ENCODE measurements at regions not wholly inside any gene's neighbourhood (a gene's known extent, or its start where the extent isn't known, plus 50 kb on each side); places are given as distances from the start of the nearest gene placed in this dataset.

GRCh38 chrX:124215786-124216185, 116.7 kb upstream of the TEX13D start:
- H3K27ac ChIP-seq = no peak overlapping the region
- in situ Hi-C loops (cut with MboI; ENCODE audit: low pct_ligation_motif_present in 1 of 4, low pct_unique_long_range_greater_than_20kb in 1 of 4, low sequenced_read_pairs in 3 of 4) = loop anchor here in 1 of 4 donors (25.0 kb wide), 1 partner anchor 172 kb away; no protein-coding TSS in a partner anchor
- no peaks in the 10 kb centered on the region for H3K36me3 ChIP-seq
- no peaks in the 10 kb centered on the region for H3K4me1 ChIP-seq
- intact Hi-C loops (cut with DNase I; ENCODE audit: low total_unique reads) = no loop called here
- 87% methylated on average over 4 of the region's 4 CpGs; no CpG with 5 or more reads in 1 of the 2 donors for WGBS, 2 donors (ENCODE audit: low coverage in 1 of 2)
- no peaks in the 10 kb centered on the region for H3K9me3 ChIP-seq
- no peak for DNase-seq
- no peaks in the 10 kb centered on the region for H3K27me3 ChIP-seq
- TF ChIP-seq POLR2A (IDR thresholded peaks at IDR 0.05) (no peak), CTCF (IDR thresholded peaks at IDR 0.05) (no peak), POLR2AphosphoS5 (IDR thresholded peaks at IDR 0.05) (no peak), EP300 (IDR thresholded peaks at IDR 0.05; ENCODE audit: low read depth) (no peak)
- H3K4me3 ChIP-seq = no peak overlapping the region

GRCh38 chrX:124216396-124217115, 115.9 kb upstream of the TEX13D start:
- intact Hi-C loops (cut with DNase I; ENCODE audit: low total_unique reads) (no loop called here), in situ Hi-C loops (cut with MboI; ENCODE audit: low pct_ligation_motif_present in 1 of 4, low pct_unique_long_range_greater_than_20kb in 1 of 4, low sequenced_read_pairs in 3 of 4) (loop anchor here in 1 of 4 donors (25.0 kb wide), 1 partner anchor 171 kb away; no protein-coding TSS in a partner anchor)
- Histone ChIP-seq H3K9me3 (no peaks in the 10 kb centered on the region), H3K27ac (peak overlapping the region in 1 of 4 donors; percentile 26), H3K27me3 (no peaks in the 10 kb centered on the region), H3K4me1 (no peaks in the 10 kb centered on the region), H3K4me3 (no peak overlapping the region), H3K36me3 (no peaks in the 10 kb centered on the region)
- WGBS, 2 donors (ENCODE audit: low coverage in 1 of 2) = 56 to 80% methylated on average over 1 to 8 of the region's 8 CpGs
- TF ChIP-seq CTCF (IDR thresholded peaks at IDR 0.05) (no peak), EP300 (IDR thresholded peaks at IDR 0.05; ENCODE audit: low read depth) (no peak), POLR2A (IDR thresholded peaks at IDR 0.05) (no peak), POLR2AphosphoS5 (IDR thresholded peaks at IDR 0.05) (no peak)
- DNase-seq = no peak

- Histone ChIP-seq H3K4me3 (no peak overlapping the region), H3K4me1 (no peaks in the 10 kb centered on the region), H3K27ac (peak overlapping the region in 1 of 4 donors; percentile 26), H3K27me3 (no peaks in the 10 kb centered on the region), H3K9me3 (no peaks in the 10 kb centered on the region), H3K36me3 (no peaks in the 10 kb centered on the region)
- in situ Hi-C loops (cut with MboI; ENCODE audit: low pct_ligation_motif_present in 1 of 4, low pct_unique_long_range_greater_than_20kb in 1 of 4, low sequenced_read_pairs in 3 of 4) = loop anchor here in 1 of 4 donors (25.0 kb wide), 1 partner anchor 170 kb away; no protein-coding TSS in a partner anchor
- TF ChIP-seq EP300 (IDR thresholded peaks at IDR 0.05; ENCODE audit: low read depth) (no peak), POLR2A (IDR thresholded peaks at IDR 0.05) (no peak), CTCF (IDR thresholded peaks at IDR 0.05) (no peak), POLR2AphosphoS5 (IDR thresholded peaks at IDR 0.05) (no peak)
- 58 to 83% methylated on average over 1 to 10 of the region's 10 CpGs for WGBS, 2 donors (ENCODE audit: low coverage in 1 of 2)
- peak; percentile 37 for DNase-seq
- intact Hi-C loops (cut with DNase I; ENCODE audit: low total_unique reads) = no loop called here
These were observed 114.9 kb upstream of the TEX13D start for GRCh38 chrX:124217304-124218251.

GRCh38 chrX:124223524-124223923, 108.9 kb upstream of the TEX13D start:
- in situ Hi-C loops (cut with MboI; ENCODE audit: low pct_ligation_motif_present in 1 of 4, low pct_unique_long_range_greater_than_20kb in 1 of 4, low sequenced_read_pairs in 3 of 4) = loop anchor here in 1 of 4 donors (25.0 kb wide), 1 partner anchor 164 kb away; no protein-coding TSS in a partner anchor
- WGBS, 2 donors (ENCODE audit: low coverage in 1 of 2) = 59 to 80% methylated on average over 2 to 7 of the region's 7 CpGs

More at GRCh38 chrX:124223524-124223923, 108.9 kb upstream of the TEX13D start:
- no peak for DNase-seq
- Histone ChIP-seq H3K9me3 (no peaks in the 10 kb centered on the region), H3K36me3 (no peaks in the 10 kb centered on the region), H3K27ac (no peak overlapping the region), H3K27me3 (no peaks in the 10 kb centered on the region), H3K4me3 (no peak overlapping the region), H3K4me1 (no peaks in the 10 kb centered on the region)
- no peak for TF ChIP-seq CTCF (IDR thresholded peaks at IDR 0.05)
- TF ChIP-seq POLR2AphosphoS5 (IDR thresholded peaks at IDR 0.05) = no peak
- TF ChIP-seq POLR2A (IDR thresholded peaks at IDR 0.05) = no peak
- TF ChIP-seq EP300 (IDR thresholded peaks at IDR 0.05; ENCODE audit: low read depth) = no peak
- intact Hi-C loops (cut with DNase I; ENCODE audit: low total_unique reads) = no loop called here
